Upper lobe of right lung (tissue), 1 donor: ENCODE measurements at regions not wholly inside any gene's neighbourhood (a gene's known extent, or its start where the extent isn't known, plus 50 kb on each side); places are given as distances from the start of the nearest gene placed in this dataset.

Experiments used
- ATAC-seq: fragments of 200-7000 bp; cut with Tn5 transposase; one replicate; pipeline ENCODE4 v1.9.1; 2020; ENCODE audit warnings: mild to moderate bottlenecking, moderate library complexity
- DNase-seq: peaks from one replicate; pipeline ENCODE4 v3.0.0-alpha.2; 2020
- H3K27ac ChIP-seq: fragments of 200-600 bp; one replicate; pipeline ENCODE4 v1.8.0; 2022
- H3K27me3 ChIP-seq: fragments of 200-600 bp; one replicate; pipeline ENCODE4 v1.8.0; 2022; ENCODE audit warnings: mild to moderate bottlenecking
- H3K36me3 ChIP-seq: fragments of 200-600 bp; one replicate; pipeline ENCODE4 v1.8.0; 2022
- H3K4me1 ChIP-seq: fragments of 200-600 bp; one replicate; pipeline ENCODE4 v1.8.0; 2022
- H3K4me3 ChIP-seq: fragments of 200-600 bp; one replicate; pipeline ENCODE4 v1.8.0; 2022; ENCODE audit warnings: mild to moderate bottlenecking
- H3K9me3 ChIP-seq: fragments of 200-600 bp; one replicate; pipeline ENCODE4 v1.8.0; 2022
- intact Hi-C: fragments of 100-400 bp; cut with DNase I; formaldehyde crosslinking; loops from one replicate; pipeline ENCODE4 v1.11.0; 2022
- TF ChIP-seq, protein P1 (sequence below): fragments of 200-600 bp; IDR thresholded peaks from one replicate; pipeline ENCODE4 v1.8.0; 2022; ENCODE audit warnings: antibody characterized with exemption
- donor health status: DM: no; HTN: yes; CAD: no; lungs with severe emphysema.

GRCh38 chr2:106995556-106995955 lies 109.6 kb upstream of the ST6GAL2 start:
- intact Hi-C loops: no loop called here
- Histone ChIP-seq H3K9me3 (no peaks in the 10 kb centered on the region), H3K4me3 (no peak overlapping the region), H3K27ac (no peak overlapping the region), H3K4me1 (no peaks in the 10 kb centered on the region), H3K36me3 (no peaks in the 10 kb centered on the region), H3K27me3 (peaks cover 5% of the 10 kb centered on the region)
- DNase-seq (no peak), ATAC-seq (no peak)
- TF ChIP-seq, protein P1, sequence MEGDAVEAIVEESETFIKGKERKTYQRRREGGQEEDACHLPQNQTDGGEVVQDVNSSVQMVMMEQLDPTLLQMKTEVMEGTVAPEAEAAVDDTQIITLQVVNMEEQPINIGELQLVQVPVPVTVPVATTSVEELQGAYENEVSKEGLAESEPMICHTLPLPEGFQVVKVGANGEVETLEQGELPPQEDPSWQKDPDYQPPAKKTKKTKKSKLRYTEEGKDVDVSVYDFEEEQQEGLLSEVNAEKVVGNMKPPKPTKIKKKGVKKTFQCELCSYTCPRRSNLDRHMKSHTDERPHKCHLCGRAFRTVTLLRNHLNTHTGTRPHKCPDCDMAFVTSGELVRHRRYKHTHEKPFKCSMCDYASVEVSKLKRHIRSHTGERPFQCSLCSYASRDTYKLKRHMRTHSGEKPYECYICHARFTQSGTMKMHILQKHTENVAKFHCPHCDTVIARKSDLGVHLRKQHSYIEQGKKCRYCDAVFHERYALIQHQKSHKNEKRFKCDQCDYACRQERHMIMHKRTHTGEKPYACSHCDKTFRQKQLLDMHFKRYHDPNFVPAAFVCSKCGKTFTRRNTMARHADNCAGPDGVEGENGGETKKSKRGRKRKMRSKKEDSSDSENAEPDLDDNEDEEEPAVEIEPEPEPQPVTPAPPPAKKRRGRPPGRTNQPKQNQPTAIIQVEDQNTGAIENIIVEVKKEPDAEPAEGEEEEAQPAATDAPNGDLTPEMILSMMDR: no peak

GRCh38 chr2:106996171-106996769 lies 110.3 kb upstream of the ST6GAL2 start:
- Histone ChIP-seq H3K27ac (no peak overlapping the region), H3K9me3 (no peaks in the 10 kb centered on the region), H3K27me3 (peaks cover 5% of the 10 kb centered on the region), H3K4me3 (no peak overlapping the region), H3K4me1 (no peaks in the 10 kb centered on the region), H3K36me3 (no peaks in the 10 kb centered on the region)
- TF ChIP-seq, protein P1: no peak
- no peak for DNase-seq
- no peak for ATAC-seq
- intact Hi-C loops: no loop called here

- Histone ChIP-seq H3K4me1 (no peaks in the 10 kb centered on the region), H3K36me3 (no peaks in the 10 kb centered on the region), H3K9me3 (no peaks in the 10 kb centered on the region), H3K27me3 (peaks cover 5% of the 10 kb centered on the region), H3K4me3 (no peak overlapping the region), H3K27ac (no peak overlapping the region)
- TF ChIP-seq, protein P1: no peak
- DNase-seq (no peak), ATAC-seq (peak; percentile 18)
- intact Hi-C loops: no loop called here
Observed at GRCh38 chr2:106997204-106997603, 111.2 kb upstream of the ST6GAL2 start.

DNA sequence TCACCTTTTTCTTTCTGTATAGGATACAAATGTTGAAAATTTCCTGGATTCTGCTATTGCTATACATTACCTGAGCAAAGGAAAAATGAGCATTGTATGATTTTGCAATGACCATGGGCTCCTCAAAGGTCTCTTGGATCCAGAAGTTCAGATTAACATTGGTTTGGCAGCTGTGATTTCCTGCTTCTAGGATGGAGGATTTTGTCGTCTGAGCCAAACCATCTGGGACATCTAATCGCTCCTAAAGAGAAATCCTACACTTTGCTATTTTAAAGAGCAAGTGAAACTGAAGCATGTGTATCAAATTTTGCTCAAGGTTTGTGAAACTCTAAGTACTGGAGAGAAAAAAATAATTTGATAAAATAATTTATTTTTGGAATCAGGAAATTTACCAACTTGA lies 115.1 kb upstream of the ST6GAL2 start:
- H3K4me1 ChIP-seq: no peaks in the 10 kb centered on the region
- no peak for DNase-seq

DNA sequence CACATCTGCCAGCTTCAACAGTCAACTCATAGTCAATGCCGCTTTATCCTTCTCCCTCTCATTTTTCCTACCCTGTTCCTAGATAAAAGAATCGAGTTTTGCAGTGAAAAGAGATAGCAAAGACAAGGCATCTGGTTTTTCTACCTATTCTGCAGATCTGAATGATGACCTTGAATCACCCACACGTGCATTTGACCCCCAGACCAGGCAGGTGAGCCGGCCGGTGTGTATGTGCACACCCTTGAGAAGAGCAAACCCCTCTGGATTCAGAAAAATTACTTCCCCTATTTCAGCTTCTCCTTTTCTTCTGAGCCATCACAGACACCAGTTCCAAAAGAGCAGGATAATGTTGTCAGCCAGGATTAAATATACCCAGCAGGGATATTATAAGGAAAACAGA lies 115.6 kb upstream of the ST6GAL2 start:
- H3K4me1 ChIP-seq: no peaks in the 10 kb centered on the region
- DNase-seq (no peak), ATAC-seq (no peak)
- H3K9me3 ChIP-seq: no peaks in the 10 kb centered on the region
- H3K4me3 ChIP-seq: no peak overlapping the region
- H3K27ac ChIP-seq: no peak overlapping the region
- no peaks in the 10 kb centered on the region for H3K27me3 ChIP-seq
- intact Hi-C loops: no loop called here
- H3K36me3 ChIP-seq: no peaks in the 10 kb centered on the region
- TF ChIP-seq, protein P1: no peak

More for the DNA sequence above, 115.1 kb upstream of the ST6GAL2 start:
- ATAC-seq: no peak
- Histone ChIP-seq H3K36me3 (no peaks in the 10 kb centered on the region), H3K27me3 (no peaks in the 10 kb centered on the region), H3K27ac (no peak overlapping the region), H3K4me3 (no peak overlapping the region), H3K9me3 (no peaks in the 10 kb centered on the region)
- intact Hi-C loops: no loop called here
- TF ChIP-seq, protein P1: no peak
